ENCODE measurements at regions not wholly inside any gene's neighbourhood (a gene's known extent, or its start where the extent isn't known, plus 50 kb on each side); places are given as distances from the start of the nearest gene placed in this dataset.

DNA sequence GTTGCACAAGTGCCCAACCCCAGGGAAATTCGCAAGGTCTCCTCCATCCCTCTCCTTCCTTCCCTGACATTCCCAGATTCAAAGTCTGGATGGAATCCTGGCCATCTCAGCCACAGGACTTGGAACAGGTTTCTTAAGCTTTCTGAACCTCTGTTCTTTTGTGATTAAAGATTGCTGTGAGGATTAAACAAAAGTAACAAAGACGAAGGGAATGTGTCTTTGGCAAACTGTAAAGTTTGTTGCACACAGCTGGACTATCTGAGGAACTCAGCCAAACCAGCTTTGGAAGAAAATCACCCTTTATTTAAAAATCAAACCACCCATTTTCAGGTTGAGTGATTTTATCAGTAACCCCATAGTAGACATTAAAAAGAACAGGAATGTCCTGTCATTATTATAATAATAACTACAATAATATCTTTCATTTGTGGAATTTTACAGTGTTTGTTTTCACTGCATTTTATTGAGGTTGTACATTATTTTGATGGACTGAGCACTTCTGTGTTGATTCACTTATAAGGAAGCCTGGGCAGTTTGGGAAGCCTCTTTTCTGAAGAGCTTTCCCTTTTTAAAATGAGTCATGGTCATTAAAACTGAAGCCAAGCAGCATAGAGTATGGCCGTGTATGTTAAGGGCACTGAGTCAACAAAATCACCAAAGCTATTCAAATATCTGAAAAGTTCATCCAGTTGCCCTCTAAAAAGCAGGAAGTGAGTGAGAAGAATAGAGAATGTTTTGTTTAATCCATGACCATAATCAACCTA, 310.2 kb downstream of the AGTPBP1 start:
- H4K20me1 ChIP-seq (ENCODE audit: control insufficient read depth, extremely low read depth, insufficient read depth, low read length) = no peaks in the 10 kb centered on the region
- no peak overlapping the region for H3K4me3 ChIP-seq (ENCODE audit: control insufficient read depth in 2 of 3, extremely low read depth in 1 of 3, insufficient read depth in 2 of 3, low read depth in 1 of 3, low read length in 3 of 3)
- dilution Hi-C loops (cut with MboI; ENCODE audit: extremely low pct_ligation_motif_present, low sequenced_read_pairs) = no loop called here
- FAIRE-seq (no peak), DNase-seq (ENCODE audit: low read depth, low spot score) (no peak)
- no peaks in the 10 kb centered on the region for H3K36me3 ChIP-seq (ENCODE audit: control insufficient read depth in 2 of 2, extremely low read depth in 1 of 2, insufficient read depth in 2 of 2, low read length in 2 of 2)
- no peak overlapping the region for H3K9ac ChIP-seq (ENCODE audit: control insufficient read depth, extremely low read depth, insufficient read depth, low read length)
- H3K4me1 ChIP-seq (ENCODE audit: control insufficient read depth, extremely low read depth, insufficient read depth, low read length) = no peaks in the 10 kb centered on the region
- no peak overlapping the region for H3K4me2 ChIP-seq (ENCODE audit: control insufficient read depth, extremely low read depth, insufficient read depth, low read depth, low read length)
- TF ChIP-seq, protein P1, sequence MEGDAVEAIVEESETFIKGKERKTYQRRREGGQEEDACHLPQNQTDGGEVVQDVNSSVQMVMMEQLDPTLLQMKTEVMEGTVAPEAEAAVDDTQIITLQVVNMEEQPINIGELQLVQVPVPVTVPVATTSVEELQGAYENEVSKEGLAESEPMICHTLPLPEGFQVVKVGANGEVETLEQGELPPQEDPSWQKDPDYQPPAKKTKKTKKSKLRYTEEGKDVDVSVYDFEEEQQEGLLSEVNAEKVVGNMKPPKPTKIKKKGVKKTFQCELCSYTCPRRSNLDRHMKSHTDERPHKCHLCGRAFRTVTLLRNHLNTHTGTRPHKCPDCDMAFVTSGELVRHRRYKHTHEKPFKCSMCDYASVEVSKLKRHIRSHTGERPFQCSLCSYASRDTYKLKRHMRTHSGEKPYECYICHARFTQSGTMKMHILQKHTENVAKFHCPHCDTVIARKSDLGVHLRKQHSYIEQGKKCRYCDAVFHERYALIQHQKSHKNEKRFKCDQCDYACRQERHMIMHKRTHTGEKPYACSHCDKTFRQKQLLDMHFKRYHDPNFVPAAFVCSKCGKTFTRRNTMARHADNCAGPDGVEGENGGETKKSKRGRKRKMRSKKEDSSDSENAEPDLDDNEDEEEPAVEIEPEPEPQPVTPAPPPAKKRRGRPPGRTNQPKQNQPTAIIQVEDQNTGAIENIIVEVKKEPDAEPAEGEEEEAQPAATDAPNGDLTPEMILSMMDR (optimal IDR thresholded peaks at IDR 0.05 in 1 of 3, IDR thresholded peaks at IDR 0.05 in 1 of 3, conservative IDR thresholded peaks at IDR 0.05 in 1 of 3; ENCODE audit: extremely low read depth in 1 of 3, insufficient read depth in 2 of 3, low read length in 3 of 3) = no peak
- no peak for TF ChIP-seq EZH2 (IDR thresholded peaks at IDR 0.05; ENCODE audit: low read length)
- no peaks in the 10 kb centered on the region for H3K79me2 ChIP-seq (ENCODE audit: control insufficient read depth, insufficient read depth, low read length)
- H3K9me1 ChIP-seq (ENCODE audit: control insufficient read depth, extremely low read depth, insufficient read depth, low read length) = no peaks in the 10 kb centered on the region
- no peak overlapping the region for H2AFZ ChIP-seq (ENCODE audit: control insufficient read depth, low read length)
- H3K9me3 ChIP-seq (ENCODE audit: control insufficient read depth, low read depth, low read length) = no peaks in the 10 kb centered on the region
- H3K27me3 ChIP-seq (ENCODE audit: control insufficient read depth, extremely low read depth, insufficient read depth, low read length) = peaks cover 4% of the 10 kb centered on the region
- H3K27ac ChIP-seq (ENCODE audit: control insufficient read depth, insufficient read depth, low read length) = no peak overlapping the region

DNA sequence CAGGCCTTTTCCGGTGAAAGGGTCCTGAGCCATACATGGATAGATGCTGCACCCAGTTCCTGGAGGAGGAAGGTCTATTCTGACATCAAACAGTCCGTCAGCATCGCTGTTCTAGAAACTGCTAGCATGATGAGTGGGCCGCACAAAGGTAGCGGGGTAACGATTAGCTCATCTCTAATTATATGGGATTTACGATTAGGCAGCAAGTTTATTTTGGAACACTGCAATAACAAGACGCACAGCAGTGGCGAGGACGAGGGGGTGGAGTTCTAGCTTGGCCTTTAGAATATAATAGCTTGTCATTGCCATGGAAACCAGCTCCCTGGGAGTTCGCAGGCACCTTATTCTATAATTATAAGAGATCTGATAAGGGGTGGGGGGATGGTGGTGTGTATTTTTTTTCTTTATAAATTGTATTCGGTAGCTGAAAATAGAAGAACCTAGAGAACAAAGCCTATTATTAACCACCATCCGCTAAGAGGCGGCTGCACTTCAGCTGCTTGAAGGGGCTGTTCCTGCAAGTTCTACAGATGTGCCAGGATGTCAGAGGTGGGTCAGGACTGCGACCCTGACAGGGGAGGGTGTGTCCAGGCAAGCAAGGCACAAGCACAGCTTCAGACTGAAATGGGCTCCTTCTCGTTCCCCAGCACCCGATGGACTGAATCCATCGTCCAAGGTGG, 311.0 kb downstream of the AGTPBP1 start:
- Histone ChIP-seq H3K27ac (ENCODE audit: control insufficient read depth, insufficient read depth, low read length) (no peak overlapping the region), H2AFZ (ENCODE audit: control insufficient read depth, low read length) (no peak overlapping the region)

More for the DNA sequence above, 311.0 kb downstream of the AGTPBP1 start:
- no peak overlapping the region for H3K9ac ChIP-seq (ENCODE audit: control insufficient read depth, extremely low read depth, insufficient read depth, low read length)
- H3K9me1 ChIP-seq (ENCODE audit: control insufficient read depth, extremely low read depth, insufficient read depth, low read length) = no peaks in the 10 kb centered on the region
- H3K4me1 ChIP-seq (ENCODE audit: control insufficient read depth, extremely low read depth, insufficient read depth, low read length) = no peaks in the 10 kb centered on the region
- DNase-seq (ENCODE audit: low read depth, low spot score) (no peak), FAIRE-seq (no peak)
- peaks cover 4% of the 10 kb centered on the region for H3K27me3 ChIP-seq (ENCODE audit: control insufficient read depth, extremely low read depth, insufficient read depth, low read length)
- dilution Hi-C loops (cut with MboI; ENCODE audit: extremely low pct_ligation_motif_present, low sequenced_read_pairs) = no loop called here
- TF ChIP-seq EZH2 (IDR thresholded peaks at IDR 0.05; ENCODE audit: low read length) = no peak
- TF ChIP-seq, protein P1 (optimal IDR thresholded peaks at IDR 0.05 in 1 of 3, IDR thresholded peaks at IDR 0.05 in 1 of 3, conservative IDR thresholded peaks at IDR 0.05 in 1 of 3; ENCODE audit: extremely low read depth in 1 of 3, insufficient read depth in 2 of 3, low read length in 3 of 3) = no peak
- no peaks in the 10 kb centered on the region for H4K20me1 ChIP-seq (ENCODE audit: control insufficient read depth, extremely low read depth, insufficient read depth, low read length)
- H3K36me3 ChIP-seq (ENCODE audit: control insufficient read depth in 2 of 2, extremely low read depth in 1 of 2, insufficient read depth in 2 of 2, low read length in 2 of 2) = no peaks in the 10 kb centered on the region
- H3K79me2 ChIP-seq (ENCODE audit: control insufficient read depth, insufficient read depth, low read length) = no peaks in the 10 kb centered on the region
- H3K4me3 ChIP-seq (ENCODE audit: control insufficient read depth in 2 of 3, extremely low read depth in 1 of 3, insufficient read depth in 2 of 3, low read depth in 1 of 3, low read length in 3 of 3) = no peak overlapping the region
- no peaks in the 10 kb centered on the region for H3K9me3 ChIP-seq (ENCODE audit: control insufficient read depth, low read depth, low read length)
- no peak overlapping the region for H3K4me2 ChIP-seq (ENCODE audit: control insufficient read depth, extremely low read depth, insufficient read depth, low read depth, low read length)
